HFFc6 (cell line): ENCODE measurements at regions not wholly inside any gene's neighbourhood (a gene's known extent, or its start where the extent isn't known, plus 50 kb on each side); places are given as distances from the start of the nearest gene placed in this dataset.

ENCODE experiments used
- DNase-seq: peaks from one replicate; pipeline ENCODE4 v3.0.0-alpha.2; 2018
- H3K27ac Mint-ChIP-seq: 2 replicates; pipeline ENCODE4 v1.8.0; 2020; ENCODE audit warnings: mild to moderate bottlenecking, mixed read lengths
- H3K27me3 Mint-ChIP-seq: 2 replicates; pipeline ENCODE4 v1.8.0; 2021; ENCODE audit warnings: mild to moderate bottlenecking, moderate library complexity, mixed read lengths; ENCODE audit not compliant: insufficient read depth
- H3K36me3 Mint-ChIP-seq: 2 replicates; pipeline ENCODE4 v1.8.0; 2021; ENCODE audit warnings: low read depth, mixed read lengths
- H3K4me1 Mint-ChIP-seq: 2 replicates; pipeline ENCODE4 v1.8.0; 2020; ENCODE audit warnings: low read depth, mixed read lengths
- H3K4me3 Mint-ChIP-seq: 2 replicates; pipeline ENCODE4 v1.8.0; 2020; ENCODE audit warnings: mild to moderate bottlenecking, moderate library complexity, mixed read lengths
- H3K9me3 Mint-ChIP-seq: 2 replicates; pipeline ENCODE4 v1.8.0; 2020; ENCODE audit warnings: mild to moderate bottlenecking, mixed read lengths
- CTCF ChIP-seq: fragments of 200-600 bp; sonication (generic); IDR thresholded peaks from 2 replicates; pipeline ENCODE4 v1.5.0; 2021; ENCODE audit warnings: antibody characterized with exemption, mild to moderate bottlenecking

GRCh38 chr17:17408236-17408794 is 68.5 kb upstream of the MED9 start:
- TF ChIP-seq CTCF = no peak
- Mint-ChIP-seq H3K27me3 (peaks cover 15% of the 10 kb centered on the region), H3K36me3 (no peaks in the 10 kb centered on the region), H3K9me3 (no peaks in the 10 kb centered on the region), H3K4me3 (no peak overlapping the region), H3K27ac (peak overlapping the region; percentile 20; the same call in 1 of the 2 replicates), H3K4me1 (peaks cover 28% of the 10 kb centered on the region)
- DNase-seq = no peak

DNA sequence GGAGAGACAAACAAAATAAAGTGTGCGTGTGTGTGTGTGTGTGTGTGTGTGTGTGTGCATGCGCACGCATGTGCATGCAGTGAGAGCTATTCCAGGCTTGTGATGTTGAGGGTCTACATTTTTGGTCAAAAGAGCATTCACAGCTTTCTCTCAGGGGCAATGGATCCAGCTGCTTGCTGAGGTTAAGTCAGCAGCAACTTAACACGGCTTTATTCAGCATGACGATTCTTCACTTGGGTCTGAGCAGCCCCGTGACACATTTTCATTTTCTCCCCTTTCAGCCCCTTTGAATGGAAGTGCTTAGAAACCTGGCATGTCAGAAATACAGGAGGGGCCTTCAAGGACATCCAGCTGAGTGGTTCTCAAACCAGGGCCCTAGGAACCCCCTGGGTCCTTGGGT is 66.4 kb upstream of the MED9 start:
- Mint-ChIP-seq H3K4me1 (peaks cover 48% of the 10 kb centered on the region), H3K4me3 (no peak overlapping the region), H3K27me3 (peaks cover 12% of the 10 kb centered on the region), H3K9me3 (no peaks in the 10 kb centered on the region), H3K27ac (no peak overlapping the region), H3K36me3 (no peaks in the 10 kb centered on the region)
- no peak for DNase-seq
- TF ChIP-seq CTCF = no peak

- H3K4me3 Mint-ChIP-seq = no peak overlapping the region
These were observed 65.1 kb upstream of the MED9 start for GRCh38 chr17:17411692-17412091.

DNA sequence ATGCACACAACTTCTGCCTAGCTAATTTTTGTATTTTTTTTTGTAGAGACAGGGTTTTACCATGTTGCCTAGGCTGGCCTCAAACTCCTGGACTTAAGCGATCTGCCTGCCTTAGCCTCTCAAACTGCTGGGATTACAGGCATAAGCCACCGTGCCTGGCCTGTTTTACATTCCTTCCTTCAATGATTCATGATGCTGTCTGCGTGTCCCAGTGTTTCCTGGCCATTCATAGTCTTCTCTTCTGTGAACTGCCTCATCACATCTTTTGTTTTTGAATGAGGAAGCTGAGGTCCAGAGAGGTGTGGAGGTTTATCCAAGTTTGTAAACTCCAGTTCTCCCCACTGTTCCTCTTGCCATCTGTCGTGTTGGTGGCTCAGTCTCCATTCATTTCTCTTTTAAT is 64.5 kb upstream of the MED9 start:
- peaks cover 5% of the 10 kb centered on the region for H3K27me3 Mint-ChIP-seq
- DNase-seq = peak; percentile 84

More at GRCh38 chr17:17411692-17412091, 65.1 kb upstream of the MED9 start:
- DNase-seq = peak; percentile 74
- Mint-ChIP-seq H3K9me3 (no peaks in the 10 kb centered on the region), H3K27me3 (peaks cover 5% of the 10 kb centered on the region), H3K36me3 (no peaks in the 10 kb centered on the region), H3K4me1 (peaks cover 62% of the 10 kb centered on the region), H3K27ac (peak overlapping the region; percentile 82)
- no peak for TF ChIP-seq CTCF

GRCh38 chr17:17413215-17413792 is 63.5 kb upstream of the MED9 start:
- H3K4me3 Mint-ChIP-seq = no peak overlapping the region; the same call in 1 of the 2 replicates
- peak overlapping the region; percentile 81; the same call in 1 of the 2 replicates for H3K27ac Mint-ChIP-seq
- H3K4me1 Mint-ChIP-seq = peaks cover 61% of the 10 kb centered on the region
- H3K36me3 Mint-ChIP-seq = no peaks in the 10 kb centered on the region
- no peak for DNase-seq
- H3K9me3 Mint-ChIP-seq = no peaks in the 10 kb centered on the region
- TF ChIP-seq CTCF = no peak
- peaks cover 5% of the 10 kb centered on the region for H3K27me3 Mint-ChIP-seq

More for the DNA sequence above, 64.5 kb upstream of the MED9 start:
- Mint-ChIP-seq H3K27ac (peak overlapping the region; percentile 82), H3K4me3 (peak overlapping the region; percentile 31), H3K4me1 (peaks cover 67% of the 10 kb centered on the region), H3K36me3 (no peaks in the 10 kb centered on the region), H3K9me3 (no peaks in the 10 kb centered on the region)
- TF ChIP-seq CTCF = no peak
